GM12873 (cell line): ENCODE measurements at regions not wholly inside any gene's neighbourhood (a gene's known extent, or its start where the extent isn't known, plus 50 kb on each side); places are given as distances from the start of the nearest gene placed in this dataset.

ENCODE experiments used
- CTCF ChIP-seq: IDR thresholded peaks from 2 replicates; pipeline ENCODE4 v1.5.1; 2012; ENCODE audit warnings: low read depth, mild to moderate bottlenecking, moderate library complexity, low read length, control low read depth; ENCODE audit not compliant: insufficient read depth; ENCODE audit errors: missing control alignments

- no peak for TF ChIP-seq CTCF
Observed at GRCh38 chr16:58999762-59000161, 265.6 kb upstream of the GOT2 start.

- no peak for TF ChIP-seq CTCF
Observed at GRCh38 chr16:58970775-58971174, 236.7 kb upstream of the GOT2 start.

- TF ChIP-seq CTCF = no peak
Observed at GRCh38 chr16:58963479-58963878, 229.4 kb upstream of the GOT2 start.

GRCh38 chr16:58962811-58963210 is 228.7 kb upstream of the GOT2 start:
- TF ChIP-seq CTCF = no peak

GRCh38 chr16:58960484-58960883 is 226.4 kb upstream of the GOT2 start:
- TF ChIP-seq CTCF = no peak

- TF ChIP-seq CTCF = no peak
Observed at GRCh38 chr16:58960034-58960433, 225.9 kb upstream of the GOT2 start.

GRCh38 chr16:58958749-58959148 is 224.6 kb upstream of the GOT2 start:
- no peak for TF ChIP-seq CTCF
